H1 (cell line): ENCODE measurements at regions not wholly inside any gene's neighbourhood (a gene's known extent, or its start where the extent isn't known, plus 50 kb on each side); places are given as distances from the start of the nearest gene placed in this dataset.

Experiments used
- CTCF ChIA-PET: fragments of 300-600 bp; sonication (Branson Sonifier 250); formaldehyde crosslinking; loops from one replicate; lab custom pipeline; 2021; ENCODE audit not compliant: partially characterized antibody; lab: Charles Lee
- POLR2A ChIA-PET: fragments of 300-600 bp; sonication (Branson Sonifier 250); formaldehyde crosslinking; loops from one replicate; lab custom pipeline; 2021; ENCODE audit warnings: inconsistent platforms; ENCODE audit not compliant: partially characterized antibody; lab: Charles Lee
- DNase-seq, 2 experiments: peaks; one replicate each; pipeline versions ENCODE4 v3.0.0 to v3.0.0-alpha.2; 2010 to 2022; ENCODE audit warnings: low spot score in 2 of 2, low read depth in 1 of 2, mixed read lengths in 1 of 2
- FAIRE-seq: peaks from 2 replicates; lab custom pipeline; 2011; peaks lifted over from hg19 to GRCh38; lab: Jason Lieb, UNC
- H2AFZ ChIP-seq: 2 replicates; pipeline ENCODE4 v1.8.1; 2012; ENCODE audit warnings: low read length, inconsistent platforms
- H2AK5ac ChIP-seq: 2 replicates; pipeline ENCODE4 v1.6.1; 2013; ENCODE audit warnings: low read depth, low read length
- H2BK120ac ChIP-seq: replicated peaks from 2 replicates; pipeline ENCODE3; 2013; ENCODE audit warnings: low read depth, low read length, inconsistent platforms
- H2BK12ac ChIP-seq: 2 replicates; pipeline ENCODE4 v1.6.1; 2013; ENCODE audit warnings: low read depth, low read length
- H2BK15ac ChIP-seq: 2 replicates; pipeline ENCODE4 v1.6.1; 2013; ENCODE audit warnings: low read length
- H2BK20ac ChIP-seq: 2 replicates; pipeline ENCODE4 v1.6.1; 2013; ENCODE audit warnings: low read length
- H2BK5ac ChIP-seq: 2 replicates; pipeline ENCODE4 v1.6.1; 2013; ENCODE audit warnings: low read depth, low read length
- H3K14ac ChIP-seq: 2 replicates; pipeline ENCODE4 v1.6.1; 2013; ENCODE audit warnings: inconsistent platforms; ENCODE audit not compliant: insufficient read length
- H3K18ac ChIP-seq: 2 replicates; pipeline ENCODE4 v1.6.1; 2013; ENCODE audit warnings: low read length; ENCODE audit errors: extremely low read depth
- H3K23ac ChIP-seq: 2 replicates; pipeline ENCODE4 v1.6.1; 2013; ENCODE audit warnings: inconsistent platforms; ENCODE audit not compliant: insufficient read length
- H3K23me2 ChIP-seq: 2 replicates; pipeline ENCODE4 v1.6.1; 2013; ENCODE audit warnings: low read depth, low read length
- H3K27ac ChIP-seq: 2 replicates; pipeline ENCODE4 v1.6.1; 2011; ENCODE audit warnings: low read depth, low read length, inconsistent platforms
- H3K27me3 ChIP-seq, 4 experiments: replicated peaks in 1 of 4; 1 replicate in 1 of 4; 2 replicates in 3 of 4; pipeline versions ENCODE4 v1.6.1 to v1.8.1; 2011 to 2013; ENCODE audit warnings: low read length in 3 of 4, mild to moderate bottlenecking in 3 of 4, inconsistent platforms in 2 of 4, mixed read lengths in 2 of 4, moderate library complexity in 1 of 4; ENCODE audit not compliant: control insufficient read depth in 3 of 4, insufficient read depth in 3 of 4; ENCODE audit errors: extremely low read depth in 1 of 4
- H3K36me3 ChIP-seq, 4 experiments: 2 replicates each; pipeline versions ENCODE4 v1.6.1 to v1.8.1; 2011 to 2013; ENCODE audit warnings: mild to moderate bottlenecking in 4 of 4, low read length in 3 of 4, moderate library complexity in 2 of 4, control low read depth in 1 of 4, inconsistent platforms in 1 of 4; ENCODE audit not compliant: insufficient read depth in 4 of 4, control insufficient read depth in 2 of 4
- H3K4ac ChIP-seq: replicated peaks from 2 replicates; pipeline ENCODE3; 2013; ENCODE audit warnings: low read length, low read depth, mixed read lengths, inconsistent platforms; ENCODE audit not compliant: insufficient read length
- H3K4me1 ChIP-seq, 4 experiments: replicated peaks in 1 of 4; 1 replicate in 1 of 4; 2 replicates in 3 of 4; pipeline versions ENCODE4 v1.6.1 to v1.8.1; 2011 to 2013; ENCODE audit warnings: low read length in 3 of 4, inconsistent platforms in 2 of 4, mixed read lengths in 1 of 4; ENCODE audit not compliant: insufficient read depth in 4 of 4, control insufficient read depth in 3 of 4
- H3K4me2 ChIP-seq, 2 experiments: 2 replicates each; pipeline versions ENCODE4 v1.6.1 to v1.8.1; 2011 to 2013; ENCODE audit warnings: low read depth in 2 of 2, low read length in 2 of 2, control low read depth in 1 of 2, inconsistent platforms in 1 of 2, mild to moderate bottlenecking in 1 of 2; ENCODE audit not compliant: insufficient read depth in 1 of 2
- H3K4me3 ChIP-seq, 4 experiments: fragments of 200-600, 300-600 bp in 1 of 4; sonication (generic), shearing (Covaris generic), sonication (Bioruptor Twin) in 1 of 4; 2 replicates each; pipeline versions ENCODE4 v1.5.1 to v1.8.1; 2011 to 2016; ENCODE audit warnings: low read length in 4 of 4, low read depth in 3 of 4, control low read depth in 2 of 4, inconsistent platforms in 2 of 4, mild to moderate bottlenecking in 2 of 4, mixed read lengths in 1 of 4, moderate library complexity in 1 of 4; ENCODE audit not compliant: insufficient read depth in 2 of 4; ENCODE audit errors: extremely low read depth in 1 of 4
- H3K56ac ChIP-seq: replicated peaks from 2 replicates; pipeline ENCODE3; 2013; ENCODE audit warnings: low read depth, mild to moderate bottlenecking, mixed read lengths, low read length, inconsistent platforms; ENCODE audit not compliant: insufficient read length
- H3K79me1 ChIP-seq: 2 replicates; pipeline ENCODE4 v1.6.1; 2013; ENCODE audit warnings: low read depth, low read length, control low read depth
- H3K79me2 ChIP-seq, 2 experiments: 2 replicates each; pipeline versions ENCODE4 v1.6.1 to v1.8.1; 2012 to 2013; ENCODE audit warnings: low read length in 2 of 2, mild to moderate bottlenecking in 2 of 2, inconsistent platforms in 1 of 2; ENCODE audit not compliant: insufficient read depth in 2 of 2, control insufficient read depth in 1 of 2
- H3K9ac ChIP-seq, 4 experiments: replicated peaks in 1 of 4; 1 replicate in 1 of 4; 2 replicates in 3 of 4; pipeline versions ENCODE4 v1.6.1 to v1.8.1; 2011 to 2013; ENCODE audit warnings: low read depth in 3 of 4, low read length in 3 of 4, control low read depth in 2 of 4, mild to moderate bottlenecking in 2 of 4, moderate library complexity in 2 of 4, inconsistent platforms in 1 of 4; ENCODE audit errors: extremely low read depth in 1 of 4
- H3K9me3 ChIP-seq, 2 experiments: 2 replicates each; pipeline versions ENCODE4 v1.6.1 to v1.8.1; 2012 to 2013; ENCODE audit warnings: mild to moderate bottlenecking in 2 of 2, moderate library complexity in 2 of 2, control low read depth in 1 of 2, inconsistent platforms in 1 of 2, low read depth in 1 of 2, low read length in 1 of 2, mixed read lengths in 1 of 2; ENCODE audit not compliant: insufficient read depth in 2 of 2
- H4K20me1 ChIP-seq, 2 experiments: replicated peaks in 1 of 2; 2 replicates each; pipeline versions ENCODE3 to v1.8.1; 2011 to 2013; ENCODE audit warnings: inconsistent platforms in 2 of 2, low read length in 2 of 2, mild to moderate bottlenecking in 1 of 2; ENCODE audit not compliant: insufficient read depth in 2 of 2, control insufficient read depth in 1 of 2
- H4K5ac ChIP-seq: 2 replicates; pipeline ENCODE4 v1.6.1; 2013; ENCODE audit warnings: low read length, low read depth, mixed read lengths, inconsistent platforms; ENCODE audit not compliant: insufficient read length
- H4K8ac ChIP-seq: 2 replicates; pipeline ENCODE4 v1.8.0; 2013; ENCODE audit warnings: mild to moderate bottlenecking, moderate library complexity, low read length, inconsistent platforms; ENCODE audit not compliant: insufficient read depth; ENCODE audit errors: extremely low read depth
- H4K91ac ChIP-seq: replicated peaks from 2 replicates; pipeline ENCODE3; 2013; ENCODE audit warnings: low read length, mixed read lengths, inconsistent platforms; ENCODE audit not compliant: insufficient read length
- ASH2L ChIP-seq: fragments of 200-600, 300-600 bp; sonication (generic); IDR thresholded peaks from one replicate; pipeline ENCODE4 v1.7.1; 2017; ENCODE audit warnings: low read length
- BACH1 ChIP-seq: IDR thresholded peaks from 2 replicates; pipeline ENCODE4 v1.6.1; 2012; ENCODE audit warnings: low read length, improper control_type of control experiment
- E2F6 ChIP-seq: IDR thresholded peaks from 2 replicates; pipeline ENCODE4 v1.6.1; 2012; ENCODE audit warnings: inconsistent platforms
- GTF2F1 ChIP-seq: IDR thresholded peaks from 2 replicates; pipeline ENCODE4 v1.6.1; 2012; ENCODE audit warnings: low read depth, low read length, improper control_type of control experiment, borderline replicate concordance
- HDAC6 ChIP-seq: IDR thresholded peaks from one replicate; pipeline ENCODE4 v1.7.1; 2012; ENCODE audit warnings: low read depth, mild to moderate bottlenecking, inconsistent platforms, low read length, moderate library complexity
- JUND ChIP-seq: IDR thresholded peaks from 2 replicates; pipeline ENCODE4 v1.6.1; 2011; ENCODE audit warnings: mild to moderate bottlenecking, improper control_type of control experiment, low read length
- MAX ChIP-seq: IDR thresholded peaks from 2 replicates; pipeline ENCODE4 v1.6.1; 2012; ENCODE audit warnings: inconsistent platforms
- NRF1 ChIP-seq: IDR thresholded peaks from 2 replicates; pipeline ENCODE4 v1.6.1; 2011; ENCODE audit warnings: mild to moderate bottlenecking, low read depth, low read length, improper control_type of control experiment
- TBP ChIP-seq: IDR thresholded peaks from 2 replicates; pipeline ENCODE4 v1.6.1; 2011; ENCODE audit warnings: low read depth, low read length, improper control_type of control experiment
- ZNF274 ChIP-seq: IDR thresholded peaks from 2 replicates; pipeline ENCODE4 v1.7.0; 2012; ENCODE audit warnings: low read length, borderline replicate concordance; ENCODE audit errors: extremely low read depth
- WGBS, 2 experiments: shearing (Covaris generic) in 1 of 2; methylation state at CpG; one replicate each; pipeline versions ENCODE4 v1.1.6 to v1.1.7; 2013 to 2015; ENCODE audit warnings: low lambda C conversion rate in 2 of 2, mixed read lengths in 2 of 2, inconsistent platforms in 1 of 2, low coverage in 1 of 2, missing lambda C conversion rate in 1 of 2; ENCODE audit not compliant: insufficient replicate concordance in 2 of 2, insufficient coverage in 1 of 2, insufficient read length in 1 of 2; ENCODE audit errors: extremely low coverage in 1 of 2, missing lambda C conversion rate in 1 of 2; 5-methylcytosine and 5-hydroxymethylcytosine counted together

- H3K36me3 ChIP-seq: no peaks in the 10 kb centered on the region
- H3K4me1 ChIP-seq: peaks cover 0 to 5% (median 0%) of the 10 kb centered on the region in 4 experiments; a peak in 2 of 7 replicates
- H3K56ac ChIP-seq: no peak overlapping the region
- no peak overlapping the region for H2BK15ac ChIP-seq
- no peak overlapping the region for H3K18ac ChIP-seq
- H3K14ac ChIP-seq: no peak overlapping the region
- no peak for DNase-seq
- no peak overlapping the region for H2AK5ac ChIP-seq
- 95% methylated on average over 3 of the region's 3 CpGs; no CpG with 5 or more reads in 1 of the 2 experiments for WGBS, 2 experiments
- no peaks in the 10 kb centered on the region for H3K79me1 ChIP-seq
- H3K9ac ChIP-seq: no peak overlapping the region
- no peak overlapping the region for H3K4me3 ChIP-seq
- ChIA-PET POLR2A (no interaction called here), CTCF (no interaction called here)
- H3K27ac ChIP-seq: no peak overlapping the region
- no peak overlapping the region for H3K4ac ChIP-seq
- H3K9me3 ChIP-seq: no peaks in the 10 kb centered on the region
- FAIRE-seq: no peak
- no peak overlapping the region for H2BK20ac ChIP-seq
- no peak overlapping the region for H4K8ac ChIP-seq
- no peak overlapping the region for H2BK12ac ChIP-seq
- H4K20me1 ChIP-seq: no peaks in the 10 kb centered on the region
- H4K5ac ChIP-seq: no peak overlapping the region
- H3K23me2 ChIP-seq: no peaks in the 10 kb centered on the region
- no peak overlapping the region for H4K91ac ChIP-seq
- H3K4me2 ChIP-seq: no peak overlapping the region
- no peak overlapping the region for H2BK120ac ChIP-seq
- H2BK5ac ChIP-seq: no peak overlapping the region
- H3K27me3 ChIP-seq: no peaks in the 10 kb centered on the region
- no peaks in the 10 kb centered on the region for H3K79me2 ChIP-seq
- H2AFZ ChIP-seq: no peak overlapping the region
- no peak overlapping the region for H3K23ac ChIP-seq
- TF ChIP-seq TBP (no peak), BACH1 (no peak), ZNF274 (no peak), HDAC6 (no peak), E2F6 (no peak), MAX (no peak), ASH2L (no peak), JUND (no peak), NRF1 (no peak), GTF2F1 (no peak)
Observed at GRCh38 chr3:34858067-34858660, 781.2 kb upstream of the ARPP21 start.
